ENCODE measurements at regions not wholly inside any gene's neighbourhood (a gene's known extent, or its start where the extent isn't known, plus 50 kb on each side); places are given as distances from the start of the nearest gene placed in this dataset.

DNA sequence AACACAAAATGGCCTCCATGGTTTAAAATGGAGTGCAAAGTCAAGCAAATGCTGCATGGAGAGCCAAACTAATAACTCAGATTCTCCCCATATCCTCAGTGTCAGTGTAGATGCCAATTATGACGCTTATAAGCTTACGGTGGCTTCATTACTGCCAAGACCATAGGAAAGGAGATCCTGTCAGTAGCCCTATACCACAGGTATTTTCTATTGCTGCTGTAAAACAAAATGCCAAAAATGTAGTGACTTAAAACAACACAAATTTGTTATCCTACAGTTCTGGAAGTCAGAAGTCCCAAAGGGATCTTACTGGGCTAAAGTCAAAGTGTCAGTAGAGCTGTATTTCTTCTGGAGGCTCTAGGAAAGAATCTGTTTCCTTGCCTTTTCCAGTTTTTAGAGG, 149.8 kb upstream of the GBE1 start:
- TF ChIP-seq, protein P1, sequence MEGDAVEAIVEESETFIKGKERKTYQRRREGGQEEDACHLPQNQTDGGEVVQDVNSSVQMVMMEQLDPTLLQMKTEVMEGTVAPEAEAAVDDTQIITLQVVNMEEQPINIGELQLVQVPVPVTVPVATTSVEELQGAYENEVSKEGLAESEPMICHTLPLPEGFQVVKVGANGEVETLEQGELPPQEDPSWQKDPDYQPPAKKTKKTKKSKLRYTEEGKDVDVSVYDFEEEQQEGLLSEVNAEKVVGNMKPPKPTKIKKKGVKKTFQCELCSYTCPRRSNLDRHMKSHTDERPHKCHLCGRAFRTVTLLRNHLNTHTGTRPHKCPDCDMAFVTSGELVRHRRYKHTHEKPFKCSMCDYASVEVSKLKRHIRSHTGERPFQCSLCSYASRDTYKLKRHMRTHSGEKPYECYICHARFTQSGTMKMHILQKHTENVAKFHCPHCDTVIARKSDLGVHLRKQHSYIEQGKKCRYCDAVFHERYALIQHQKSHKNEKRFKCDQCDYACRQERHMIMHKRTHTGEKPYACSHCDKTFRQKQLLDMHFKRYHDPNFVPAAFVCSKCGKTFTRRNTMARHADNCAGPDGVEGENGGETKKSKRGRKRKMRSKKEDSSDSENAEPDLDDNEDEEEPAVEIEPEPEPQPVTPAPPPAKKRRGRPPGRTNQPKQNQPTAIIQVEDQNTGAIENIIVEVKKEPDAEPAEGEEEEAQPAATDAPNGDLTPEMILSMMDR (IDR thresholded peaks at IDR 0.05), result no peak
- ATAC-seq (ENCODE audit: low FRiP score) (no peak), DNase-seq (ENCODE audit: low spot score) (no peak)

- TF ChIP-seq, protein P1 (IDR thresholded peaks at IDR 0.05), result no peak
- no peak for DNase-seq (ENCODE audit: low spot score)
- no peak for ATAC-seq (ENCODE audit: low FRiP score)
These were observed 148.9 kb upstream of the GBE1 start for GRCh38 chr3:81910244-81910852.

- ATAC-seq (ENCODE audit: low FRiP score) (no peak), DNase-seq (ENCODE audit: low spot score) (no peak)
- TF ChIP-seq, protein P1 (IDR thresholded peaks at IDR 0.05), result no peak
These were observed 148.4 kb upstream of the GBE1 start for GRCh38 chr3:81909796-81910195.

- TF ChIP-seq, protein P1 (IDR thresholded peaks at IDR 0.05), result no peak
- DNase-seq (ENCODE audit: low spot score) (no peak), ATAC-seq (ENCODE audit: low FRiP score) (no peak)
These were observed 147.1 kb upstream of the GBE1 start for GRCh38 chr3:81908561-81908960.

GRCh38 chr3:81898336-81898735, 136.9 kb upstream of the GBE1 start:
- DNase-seq (ENCODE audit: low spot score), result no peak
- TF ChIP-seq, protein P1 (IDR thresholded peaks at IDR 0.05), result no peak
- ATAC-seq (ENCODE audit: low FRiP score), result no peak

DNA sequence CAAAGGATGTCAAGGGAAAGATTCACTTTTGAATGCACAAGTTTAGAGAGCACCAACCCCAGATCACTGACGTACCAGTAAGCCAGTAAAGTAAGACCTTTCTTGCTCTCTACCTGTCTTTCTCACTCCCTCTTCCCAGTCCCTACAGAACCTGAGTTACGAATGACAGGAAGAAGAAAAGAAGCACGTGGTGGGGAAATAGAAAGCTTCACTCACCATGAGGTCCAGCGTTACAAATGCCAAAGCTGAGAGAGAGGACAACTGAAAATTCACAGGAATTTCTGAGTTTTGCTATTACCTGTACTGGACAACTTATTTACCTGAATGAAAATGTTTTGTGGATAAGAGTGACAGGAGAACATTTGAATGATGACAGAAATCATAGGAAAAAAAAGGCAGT, 133.2 kb upstream of the GBE1 start:
- DNase-seq (ENCODE audit: low spot score) (no peak), ATAC-seq (ENCODE audit: low FRiP score) (no peak)
- TF ChIP-seq, protein P1 (IDR thresholded peaks at IDR 0.05), result no peak

DNA sequence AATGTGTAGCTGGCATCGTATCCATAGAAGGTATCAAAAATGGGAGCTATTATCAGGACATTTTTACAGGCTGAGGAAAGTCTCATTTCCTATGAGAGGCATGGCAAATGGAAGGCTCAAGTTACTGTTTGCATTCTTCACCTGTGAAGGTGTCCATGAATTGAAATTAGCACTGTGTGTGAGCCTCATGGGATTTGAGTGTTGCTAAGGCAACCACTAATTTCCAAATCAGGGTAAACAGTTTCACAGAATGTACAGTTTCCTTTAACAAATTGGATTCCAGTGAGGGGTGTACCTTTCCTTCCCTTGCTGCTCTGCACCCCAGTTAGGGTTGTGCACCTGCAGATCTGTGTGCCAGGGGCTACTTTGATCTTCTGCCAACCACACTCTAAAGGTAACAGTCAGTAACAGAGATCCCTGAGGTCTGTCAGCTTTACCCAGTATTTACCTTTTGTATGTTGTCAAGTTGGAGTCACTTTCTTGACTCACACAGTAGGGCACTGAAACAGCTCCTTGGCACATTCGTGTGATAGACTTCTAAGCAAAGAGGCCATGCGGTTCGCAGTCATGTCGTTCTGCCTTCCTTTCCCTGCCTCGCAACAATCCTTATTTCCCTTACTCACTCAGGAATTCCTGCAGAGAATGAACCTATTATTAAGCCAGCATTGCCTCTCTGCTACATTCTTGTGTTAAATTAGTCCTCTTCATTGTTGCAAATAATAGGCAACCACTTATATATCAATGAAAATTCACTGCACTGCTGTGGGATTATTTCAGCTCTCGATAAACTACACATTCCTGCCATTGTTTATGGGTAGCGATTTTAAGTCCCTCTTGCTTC, 129.8 kb upstream of the GBE1 start:
- DNase-seq (ENCODE audit: low spot score) (no peak), ATAC-seq (ENCODE audit: low FRiP score) (no peak)
- TF ChIP-seq, protein P1 (IDR thresholded peaks at IDR 0.05), result no peak
